H1 (cell line): ENCODE measurements at regions not wholly inside any gene's neighbourhood (a gene's known extent, or its start where the extent isn't known, plus 50 kb on each side); places are given as distances from the start of the nearest gene placed in this dataset.

Source experiments
- ATF2 ChIP-seq: IDR thresholded peaks from 2 replicates; pipeline ENCODE4 v1.6.1; 2012; ENCODE audit warnings: low read length, inconsistent platforms
- FOSL1 ChIP-seq: IDR thresholded peaks from 2 replicates; pipeline ENCODE4 v1.6.1; 2011; ENCODE audit warnings: mild to moderate bottlenecking, low read depth, low read length, moderate library complexity; ENCODE audit not compliant: insufficient read depth
- HDAC2 ChIP-seq, 2 experiments: fragments of 300-600 bp in 1 of 2; sonication (generic) in 1 of 2; IDR thresholded peaks; 2 replicates each; pipeline ENCODE4 v1.6.1; 2011 to 2012; ENCODE audit warnings: low read depth in 2 of 2, low read length in 2 of 2, mild to moderate bottlenecking in 2 of 2, moderate library complexity in 2 of 2, borderline replicate concordance in 1 of 2, inconsistent platforms in 1 of 2
- HDAC6 ChIP-seq: IDR thresholded peaks from one replicate; pipeline ENCODE4 v1.7.1; 2012; ENCODE audit warnings: low read depth, mild to moderate bottlenecking, inconsistent platforms, low read length, moderate library complexity
- JUN ChIP-seq: IDR thresholded peaks from 2 replicates; pipeline ENCODE4 v1.6.1; 2011; ENCODE audit warnings: low read depth, mild to moderate bottlenecking, improper control_type of control experiment, low read length
- KDM4A ChIP-seq: IDR thresholded peaks from one replicate; pipeline ENCODE4 v1.7.1; 2012; ENCODE audit warnings: low read depth, mild to moderate bottlenecking, moderate library complexity, low read length, inconsistent platforms; ENCODE audit not compliant: severe bottlenecking

GRCh38 chr6:21886542-21887151, 293.1 kb downstream of the SOX4 start (continued):
- no peak for TF ChIP-seq ATF2
- no peak for TF ChIP-seq KDM4A
- TF ChIP-seq FOSL1, result no peak
- no peak for TF ChIP-seq HDAC6
- no peak for TF ChIP-seq JUN
- no peak for TF ChIP-seq HDAC2 (IDR thresholded peaks at IDR 0.05; ENCODE audit: borderline replicate concordance in 1 of 2, low read depth in 2 of 2, low read length in 2 of 2)
